ENCODE measurements at regions not wholly inside any gene's neighbourhood (a gene's known extent, or its start where the extent isn't known, plus 50 kb on each side); places are given as distances from the start of the nearest gene placed in this dataset.

DNA sequence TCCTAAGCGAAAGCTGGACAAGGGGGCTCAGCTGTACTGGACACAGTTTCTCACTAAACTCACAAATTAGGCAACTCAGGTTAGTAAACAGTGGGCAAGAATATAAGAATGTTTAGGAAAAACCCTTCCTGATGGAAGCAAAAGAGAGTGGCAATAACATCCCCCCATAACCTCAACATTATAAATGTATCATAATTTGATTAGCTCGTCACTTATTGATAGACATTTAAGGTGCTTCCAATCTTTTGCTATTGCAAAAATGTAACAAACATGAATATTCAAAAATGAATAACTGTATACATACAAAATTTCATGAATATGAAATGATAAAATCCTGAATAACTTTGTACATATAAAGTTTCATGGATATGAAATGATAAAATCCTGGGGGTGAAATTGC is 415.7 kb downstream of the EPM2A start:
- TF ChIP-seq, protein P1, sequence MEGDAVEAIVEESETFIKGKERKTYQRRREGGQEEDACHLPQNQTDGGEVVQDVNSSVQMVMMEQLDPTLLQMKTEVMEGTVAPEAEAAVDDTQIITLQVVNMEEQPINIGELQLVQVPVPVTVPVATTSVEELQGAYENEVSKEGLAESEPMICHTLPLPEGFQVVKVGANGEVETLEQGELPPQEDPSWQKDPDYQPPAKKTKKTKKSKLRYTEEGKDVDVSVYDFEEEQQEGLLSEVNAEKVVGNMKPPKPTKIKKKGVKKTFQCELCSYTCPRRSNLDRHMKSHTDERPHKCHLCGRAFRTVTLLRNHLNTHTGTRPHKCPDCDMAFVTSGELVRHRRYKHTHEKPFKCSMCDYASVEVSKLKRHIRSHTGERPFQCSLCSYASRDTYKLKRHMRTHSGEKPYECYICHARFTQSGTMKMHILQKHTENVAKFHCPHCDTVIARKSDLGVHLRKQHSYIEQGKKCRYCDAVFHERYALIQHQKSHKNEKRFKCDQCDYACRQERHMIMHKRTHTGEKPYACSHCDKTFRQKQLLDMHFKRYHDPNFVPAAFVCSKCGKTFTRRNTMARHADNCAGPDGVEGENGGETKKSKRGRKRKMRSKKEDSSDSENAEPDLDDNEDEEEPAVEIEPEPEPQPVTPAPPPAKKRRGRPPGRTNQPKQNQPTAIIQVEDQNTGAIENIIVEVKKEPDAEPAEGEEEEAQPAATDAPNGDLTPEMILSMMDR (conservative IDR thresholded peaks at IDR 0.05; ENCODE audit: low read depth, low read length), result no peak
- no peak for TF ChIP-seq EZH2 (IDR thresholded peaks at IDR 0.05; ENCODE audit: borderline replicate concordance, low read depth, low read length, poor library complexity, severe bottlenecking)
